ENCODE measurements at regions not wholly inside any gene's neighbourhood (a gene's known extent, or its start where the extent isn't known, plus 50 kb on each side); places are given as distances from the start of the nearest gene placed in this dataset.

GRCh38 chr4:165686756-165687155 is 186.3 kb upstream of the TLL1 start:
- TF ChIP-seq CTCF (optimal IDR thresholded peaks at IDR 0.05 in 1 of 3, IDR thresholded peaks at IDR 0.05 in 1 of 3, conservative IDR thresholded peaks at IDR 0.05 in 1 of 3; ENCODE audit: extremely low read depth in 1 of 3, insufficient read depth in 2 of 3, low read length in 3 of 3) (no peak), EZH2 (IDR thresholded peaks at IDR 0.05; ENCODE audit: low read length) (no peak)
